Panc1 (cell line): ENCODE measurements at regions not wholly inside any gene's neighbourhood (a gene's known extent, or its start where the extent isn't known, plus 50 kb on each side); places are given as distances from the start of the nearest gene placed in this dataset.

ENCODE experiments used
- POLR2AphosphoS5 ChIP-seq: IDR thresholded peaks from 2 replicates; pipeline ENCODE4 v1.6.1; 2012; ENCODE audit warnings: mild to moderate bottlenecking, low read depth, low read length, moderate library complexity
- REST ChIP-seq, 2 experiments: IDR thresholded peaks; 2 replicates each; pipeline ENCODE4 v1.6.1; 2011 to 2012; ENCODE audit warnings: low read depth in 2 of 2, control low read depth in 1 of 2, low read length in 1 of 2, mild to moderate bottlenecking in 1 of 2, moderate library complexity in 1 of 2; ENCODE audit not compliant: insufficient read depth in 1 of 2
- SIN3A ChIP-seq: IDR thresholded peaks from 2 replicates; pipeline ENCODE4 v1.6.1; 2012; ENCODE audit warnings: low read depth, mild to moderate bottlenecking, low read length, moderate library complexity, borderline replicate concordance; ENCODE audit not compliant: insufficient read depth
- TCF7L2 ChIP-seq: IDR thresholded peaks from 2 replicates; pipeline ENCODE4 v1.6.1; 2011; ENCODE audit warnings: mild to moderate bottlenecking, low read depth, low read length, inconsistent platforms
- TF ChIP-seq, protein P1 (sequence below): fragments of 450-650 bp; IDR thresholded peaks from 2 replicates; pipeline ENCODE4 v1.5.1; 2017; ENCODE audit warnings: mild to moderate bottlenecking

- TF ChIP-seq, protein P1, sequence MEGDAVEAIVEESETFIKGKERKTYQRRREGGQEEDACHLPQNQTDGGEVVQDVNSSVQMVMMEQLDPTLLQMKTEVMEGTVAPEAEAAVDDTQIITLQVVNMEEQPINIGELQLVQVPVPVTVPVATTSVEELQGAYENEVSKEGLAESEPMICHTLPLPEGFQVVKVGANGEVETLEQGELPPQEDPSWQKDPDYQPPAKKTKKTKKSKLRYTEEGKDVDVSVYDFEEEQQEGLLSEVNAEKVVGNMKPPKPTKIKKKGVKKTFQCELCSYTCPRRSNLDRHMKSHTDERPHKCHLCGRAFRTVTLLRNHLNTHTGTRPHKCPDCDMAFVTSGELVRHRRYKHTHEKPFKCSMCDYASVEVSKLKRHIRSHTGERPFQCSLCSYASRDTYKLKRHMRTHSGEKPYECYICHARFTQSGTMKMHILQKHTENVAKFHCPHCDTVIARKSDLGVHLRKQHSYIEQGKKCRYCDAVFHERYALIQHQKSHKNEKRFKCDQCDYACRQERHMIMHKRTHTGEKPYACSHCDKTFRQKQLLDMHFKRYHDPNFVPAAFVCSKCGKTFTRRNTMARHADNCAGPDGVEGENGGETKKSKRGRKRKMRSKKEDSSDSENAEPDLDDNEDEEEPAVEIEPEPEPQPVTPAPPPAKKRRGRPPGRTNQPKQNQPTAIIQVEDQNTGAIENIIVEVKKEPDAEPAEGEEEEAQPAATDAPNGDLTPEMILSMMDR = no peak
- TF ChIP-seq POLR2AphosphoS5 = no peak
- no peak for TF ChIP-seq REST (IDR thresholded peaks at IDR 0.05; ENCODE audit: insufficient read depth in 1 of 2, low read depth in 2 of 2, low read length in 1 of 2)
- TF ChIP-seq SIN3A = no peak
- no peak for TF ChIP-seq TCF7L2
Observed at GRCh38 chrX:22652596-22652995, 347.2 kb upstream of the DDX53 start.
